ENCODE measurements at regions not wholly inside any gene's neighbourhood (a gene's known extent, or its start where the extent isn't known, plus 50 kb on each side); places are given as distances from the start of the nearest gene placed in this dataset.

- ChIA-PET POLR2A (no interaction called here), CTCF (interaction anchor here (0.9 to 2.0 kb wide), 2 partner anchors 12 to 15 kb away, joined by 3 to 5 read pairs; no protein-coding TSS in a partner anchor)
- FAIRE-seq, result peak; percentile 15
- no TSS peak for BruUV-seq (replicated peaks)
- Histone ChIP-seq H3K27ac (ENCODE audit: insufficient read depth, low read depth, low read length) (no peak overlapping the region), H3K4me2 (ENCODE audit: insufficient read depth, low read length) (no peak overlapping the region), H3K36me3 (ENCODE audit: control insufficient read depth in 2 of 2, extremely low read depth in 1 of 2, insufficient read depth in 2 of 2, low read length in 2 of 2) (no peaks in the 10 kb centered on the region), H3K27me3 (ENCODE audit: control insufficient read depth in 2 of 2, insufficient read depth in 2 of 2, low read length in 2 of 2) (no peaks in the 10 kb centered on the region), H3K4me1 (ENCODE audit: control insufficient read depth, extremely low read depth, insufficient read depth, low read length) (no peaks in the 10 kb centered on the region), H3K4me3 (replicated peaks in 1 of 3; ENCODE audit: insufficient read depth in 1 of 3, low read depth in 1 of 3, low read length in 3 of 3) (no peak overlapping the region), H3K9ac (replicated peaks; ENCODE audit: extremely low read depth, insufficient read depth, low read length) (no peak overlapping the region), H3K9me3 (replicated peaks; ENCODE audit: control insufficient read depth, insufficient read depth, low read length) (no peaks in the 10 kb centered on the region), H2AFZ (ENCODE audit: low read depth, low read length) (no peak overlapping the region), H4K20me1 (replicated peaks; ENCODE audit: control insufficient read depth, extremely low read depth, insufficient read depth, low read length) (no peaks in the 10 kb centered on the region), H3K79me2 (ENCODE audit: control insufficient read depth, insufficient read depth, low read length) (no peaks in the 10 kb centered on the region), H3K9me1 (replicated peaks; ENCODE audit: control insufficient read depth, extremely low read depth, insufficient read depth, low read length) (no peaks in the 10 kb centered on the region)
- intact Hi-C loops (cut with micrococcal nuclease) (no loop called here), dilution Hi-C loops (cut with MboI; ENCODE audit: extremely low pct_ligation_motif_present, low sequenced_read_pairs) (no loop called here)
- TF ChIP-seq EZH2 (IDR thresholded peaks at IDR 0.05; ENCODE audit: borderline replicate concordance, low read depth, low read length, severe bottlenecking) (no peak), JUN (IDR thresholded peaks at IDR 0.05; ENCODE audit: borderline replicate concordance, insufficient read depth, insufficient read length, low read depth) (no peak), POLR2AphosphoS5 (IDR thresholded peaks at IDR 0.05; ENCODE audit: insufficient read depth, low read depth, low read length) (no peak), FOS (IDR thresholded peaks at IDR 0.05; ENCODE audit: borderline replicate concordance, insufficient read depth, low read length) (no peak), CTCF (IDR thresholded peaks at IDR 0.05; ENCODE audit: extremely low read depth in 1 of 2, insufficient read depth in 1 of 2, low read depth in 1 of 2, low read length in 2 of 2) (no peak), GATA2 (IDR thresholded peaks at IDR 0.05; ENCODE audit: insufficient read depth, insufficient read length, low read depth, low read length) (no peak)
- no peak for DNase-seq (ENCODE audit: low read depth, low spot score)
These were observed 1114.8 kb downstream of the ROBO2 start for GRCh38 chr3:78154521-78155186.

Measured in endothelial cell of umbilical vein (primary cell).